ENCODE measurements at regions not wholly inside any gene's neighbourhood (a gene's known extent, or its start where the extent isn't known, plus 50 kb on each side); places are given as distances from the start of the nearest gene placed in this dataset.

- TF ChIP-seq, protein P1, sequence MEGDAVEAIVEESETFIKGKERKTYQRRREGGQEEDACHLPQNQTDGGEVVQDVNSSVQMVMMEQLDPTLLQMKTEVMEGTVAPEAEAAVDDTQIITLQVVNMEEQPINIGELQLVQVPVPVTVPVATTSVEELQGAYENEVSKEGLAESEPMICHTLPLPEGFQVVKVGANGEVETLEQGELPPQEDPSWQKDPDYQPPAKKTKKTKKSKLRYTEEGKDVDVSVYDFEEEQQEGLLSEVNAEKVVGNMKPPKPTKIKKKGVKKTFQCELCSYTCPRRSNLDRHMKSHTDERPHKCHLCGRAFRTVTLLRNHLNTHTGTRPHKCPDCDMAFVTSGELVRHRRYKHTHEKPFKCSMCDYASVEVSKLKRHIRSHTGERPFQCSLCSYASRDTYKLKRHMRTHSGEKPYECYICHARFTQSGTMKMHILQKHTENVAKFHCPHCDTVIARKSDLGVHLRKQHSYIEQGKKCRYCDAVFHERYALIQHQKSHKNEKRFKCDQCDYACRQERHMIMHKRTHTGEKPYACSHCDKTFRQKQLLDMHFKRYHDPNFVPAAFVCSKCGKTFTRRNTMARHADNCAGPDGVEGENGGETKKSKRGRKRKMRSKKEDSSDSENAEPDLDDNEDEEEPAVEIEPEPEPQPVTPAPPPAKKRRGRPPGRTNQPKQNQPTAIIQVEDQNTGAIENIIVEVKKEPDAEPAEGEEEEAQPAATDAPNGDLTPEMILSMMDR (conservative IDR thresholded peaks at IDR 0.05) = no peak
- TF ChIP-seq EZH2 (IDR thresholded peaks at IDR 0.05; ENCODE audit: low read depth) = no peak
Observed at GRCh38 chr11:114783805-114784204, 105.5 kb downstream of the NXPE2 start.

Measured in PC-9 (cell line).